Naive B cell (primary cell): ENCODE measurements at regions not wholly inside any gene's neighbourhood (a gene's known extent, or its start where the extent isn't known, plus 50 kb on each side); places are given as distances from the start of the nearest gene placed in this dataset.
"Not testable (repeated sequence)": the region's sequence is repeated elsewhere in the genome, so short reads cannot be mapped to it uniquely, and the experiment has no call there.

Experiments
- ATAC-seq, 2 donors: fragments of 150-1000 bp; cut with Tn5 transposase; 2 replicates each; pipeline ENCODE4 v1.10.0; 2021; ENCODE audit warnings: low read depth in 2 of 2, mild to moderate bottlenecking in 2 of 2, moderate library complexity in 2 of 2
- DNase-seq: peaks from one replicate; pipeline ENCODE4 v3.0.0; 2022
- H3K27ac Mint-ChIP-seq, 6 donors: one replicate each; pipeline ENCODE4 v1.8.0; 2020 to 2022; ENCODE audit warnings: mild to moderate bottlenecking in 6 of 6, mixed read lengths in 6 of 6, moderate library complexity in 5 of 6, inconsistent platforms in 2 of 6
- H3K27me3 Mint-ChIP-seq, 3 donors: one replicate each; pipeline ENCODE4 v1.8.0; 2021 to 2022; ENCODE audit warnings: mixed read lengths in 3 of 3, mild to moderate bottlenecking in 1 of 3
- H3K36me3 Mint-ChIP-seq, 2 donors: one replicate each; pipeline ENCODE4 v1.8.0; 2020 to 2022; ENCODE audit warnings: mixed read lengths in 2 of 2, inconsistent platforms in 1 of 2, mild to moderate bottlenecking in 1 of 2
- H3K4me1 Mint-ChIP-seq, 3 donors: one replicate each; pipeline ENCODE4 v1.8.0; 2020 to 2022; ENCODE audit warnings: mixed read lengths in 3 of 3, inconsistent platforms in 1 of 3, mild to moderate bottlenecking in 1 of 3, moderate library complexity in 1 of 3
- H3K4me3 Mint-ChIP-seq, 8 donors: one replicate each; pipeline ENCODE4 v1.8.0; 2020 to 2022; ENCODE audit warnings: mild to moderate bottlenecking in 8 of 8, mixed read lengths in 8 of 8, moderate library complexity in 8 of 8, inconsistent platforms in 2 of 8
- H3K9me3 Mint-ChIP-seq, 7 donors: one replicate each; pipeline ENCODE4 v1.8.0; 2020 to 2022; ENCODE audit warnings: mixed read lengths in 7 of 7, mild to moderate bottlenecking in 5 of 7, inconsistent platforms in 2 of 7, moderate library complexity in 1 of 7

DNA sequence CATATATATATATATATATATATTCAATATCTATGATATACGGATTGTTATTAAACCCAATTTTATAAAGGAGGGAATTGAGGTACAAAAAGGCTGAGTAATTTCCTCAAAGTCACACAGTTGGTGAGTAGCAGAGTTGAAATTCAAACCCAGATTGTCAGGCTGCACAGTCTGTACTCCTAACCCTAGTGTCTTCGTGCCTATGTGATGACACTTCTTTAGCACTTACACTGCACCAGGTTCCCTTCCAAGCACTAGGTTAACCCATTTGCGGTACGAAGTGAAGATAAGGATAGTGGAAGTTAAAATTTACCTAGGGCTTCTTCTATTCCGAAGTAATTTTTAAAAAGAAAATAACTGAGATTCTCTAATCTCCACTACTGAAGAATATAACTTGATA is 125.1 kb upstream of the TSPAN8 start:
- H3K27ac Mint-ChIP-seq: no peak overlapping the region
- H3K4me3 Mint-ChIP-seq: no peak overlapping the region
- DNase-seq (no peak), ATAC-seq (no peak)
- H3K36me3 Mint-ChIP-seq: no peaks in the 10 kb centered on the region
- H3K27me3 Mint-ChIP-seq: no peaks in the 10 kb centered on the region
- peaks cover 0 to 3% (median 2%) of the 10 kb centered on the region in 7 donors for H3K9me3 Mint-ChIP-seq
- no peaks in the 10 kb centered on the region for H3K4me1 Mint-ChIP-seq

- Mint-ChIP-seq H3K4me1 (no peaks in the 10 kb centered on the region), H3K9me3 (peaks cover 0 to 3% (median 2%) of the 10 kb centered on the region in 7 donors), H3K4me3 (no peak overlapping the region), H3K36me3 (no peaks in the 10 kb centered on the region), H3K27ac (no peak overlapping the region), H3K27me3 (no peaks in the 10 kb centered on the region)
- DNase-seq (no peak), ATAC-seq (no peak)
Observed at GRCh38 chr12:71282020-71282419, 124.2 kb upstream of the TSPAN8 start.

GRCh38 chr12:71281425-71281824 is 123.6 kb upstream of the TSPAN8 start:
- no peaks in the 10 kb centered on the region for H3K4me1 Mint-ChIP-seq
- H3K36me3 Mint-ChIP-seq: no peaks in the 10 kb centered on the region
- no peak for DNase-seq
- no peak overlapping the region for H3K4me3 Mint-ChIP-seq
- peaks cover 0 to 3% (median 2%) of the 10 kb centered on the region in 7 donors for H3K9me3 Mint-ChIP-seq
- H3K27ac Mint-ChIP-seq: no peak overlapping the region
- no peak for ATAC-seq
- H3K27me3 Mint-ChIP-seq: no peaks in the 10 kb centered on the region

- ATAC-seq: no peak
- Mint-ChIP-seq H3K27me3 (peaks cover 0 to 4% (median 0%) of the 10 kb centered on the region in 3 donors), H3K9me3 (peaks cover 0 to 4% (median 0%) of the 10 kb centered on the region in 7 donors), H3K36me3 (no peaks in the 10 kb centered on the region), H3K27ac (no peak overlapping the region), H3K4me3 (no peak overlapping the region), H3K4me1 (no peaks in the 10 kb centered on the region)
- DNase-seq: no peak
Observed at GRCh38 chr12:71277866-71278265, 120.1 kb upstream of the TSPAN8 start.

DNA sequence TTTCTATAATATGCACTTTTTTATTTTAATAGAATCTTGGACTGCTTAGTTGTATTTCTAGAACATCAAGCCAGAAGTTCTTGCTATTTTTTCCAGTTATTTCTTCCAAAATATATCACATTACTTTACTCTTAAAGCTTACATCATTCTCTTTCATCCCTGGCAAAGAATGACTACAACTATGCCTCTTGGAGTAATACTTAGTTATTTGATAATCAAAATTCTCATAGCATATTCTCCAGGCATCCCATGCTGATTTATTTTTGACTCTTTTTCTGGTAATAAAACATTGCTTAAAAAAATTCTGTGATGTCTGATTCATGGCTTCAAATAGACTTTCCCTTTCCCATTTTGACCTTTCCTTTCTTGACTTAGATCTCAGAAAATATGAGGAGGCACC is 118.7 kb upstream of the TSPAN8 start:
- H3K4me1 Mint-ChIP-seq: no peaks in the 10 kb centered on the region
- no peak for ATAC-seq
- DNase-seq: no peak
- no peaks in the 10 kb centered on the region for H3K36me3 Mint-ChIP-seq
- peaks cover 0 to 4% (median 0%) of the 10 kb centered on the region in 7 donors for H3K9me3 Mint-ChIP-seq
- H3K27me3 Mint-ChIP-seq: peaks cover 0 to 4% (median 0%) of the 10 kb centered on the region in 3 donors
- H3K4me3 Mint-ChIP-seq: no peak overlapping the region
- no peak overlapping the region for H3K27ac Mint-ChIP-seq

GRCh38 chr12:71270794-71271193 is 113.0 kb upstream of the TSPAN8 start:
- DNase-seq, H3K4me1 Mint-ChIP-seq, H3K9me3 Mint-ChIP-seq, H3K27me3 Mint-ChIP-seq, H3K36me3 Mint-ChIP-seq, H3K4me3 Mint-ChIP-seq, ATAC-seq, H3K27ac Mint-ChIP-seq: not testable (repeated sequence)

- no peaks in the 10 kb centered on the region for H3K36me3 Mint-ChIP-seq
- ATAC-seq (no peak), DNase-seq (no peak)
- H3K4me1 Mint-ChIP-seq: no peaks in the 10 kb centered on the region
- peaks cover 0 to 8% (median 2%) of the 10 kb centered on the region in 7 donors for H3K9me3 Mint-ChIP-seq
- H3K4me3 Mint-ChIP-seq: no peak overlapping the region
- H3K27ac Mint-ChIP-seq: peak overlapping the region in 1 of 6 donors; percentile 36
- peaks cover 0 to 4% (median 0%) of the 10 kb centered on the region in 3 donors for H3K27me3 Mint-ChIP-seq
Observed at GRCh38 chr12:71270057-71270456, 112.3 kb upstream of the TSPAN8 start.

- ATAC-seq: no peak
- H3K27ac Mint-ChIP-seq: no peak overlapping the region
- no peak for DNase-seq
- H3K36me3 Mint-ChIP-seq: no peaks in the 10 kb centered on the region
- no peaks in the 10 kb centered on the region for H3K4me1 Mint-ChIP-seq
- H3K27me3 Mint-ChIP-seq: peaks cover 0 to 4% (median 0%) of the 10 kb centered on the region in 3 donors
- no peak overlapping the region for H3K4me3 Mint-ChIP-seq
- H3K9me3 Mint-ChIP-seq: peaks cover 0 to 8% (median 2%) of the 10 kb centered on the region in 7 donors
Observed at GRCh38 chr12:71269281-71269598, 111.4 kb upstream of the TSPAN8 start.

GRCh38 chr12:71268598-71269280 is 110.9 kb upstream of the TSPAN8 start:
- H3K27me3 Mint-ChIP-seq: peaks cover 0 to 3% (median 0%) of the 10 kb centered on the region in 3 donors
- ATAC-seq (no peak), DNase-seq (no peak)
- no peaks in the 10 kb centered on the region for H3K36me3 Mint-ChIP-seq
- peaks cover 0 to 7% (median 2%) of the 10 kb centered on the region in 7 donors for H3K9me3 Mint-ChIP-seq
- no peak overlapping the region for H3K27ac Mint-ChIP-seq
- no peak overlapping the region for H3K4me3 Mint-ChIP-seq
- no peaks in the 10 kb centered on the region for H3K4me1 Mint-ChIP-seq

GRCh38 chr12:71266606-71267005 is 108.8 kb upstream of the TSPAN8 start:
- no peak for DNase-seq
- H3K4me3 Mint-ChIP-seq: no peak overlapping the region
- no peak for ATAC-seq
- no peaks in the 10 kb centered on the region for H3K27me3 Mint-ChIP-seq
- peaks cover 0 to 6% (median 3%) of the 10 kb centered on the region in 7 donors for H3K9me3 Mint-ChIP-seq
- H3K4me1 Mint-ChIP-seq: no peaks in the 10 kb centered on the region
- no peak overlapping the region for H3K27ac Mint-ChIP-seq
- H3K36me3 Mint-ChIP-seq: no peaks in the 10 kb centered on the region

DNA sequence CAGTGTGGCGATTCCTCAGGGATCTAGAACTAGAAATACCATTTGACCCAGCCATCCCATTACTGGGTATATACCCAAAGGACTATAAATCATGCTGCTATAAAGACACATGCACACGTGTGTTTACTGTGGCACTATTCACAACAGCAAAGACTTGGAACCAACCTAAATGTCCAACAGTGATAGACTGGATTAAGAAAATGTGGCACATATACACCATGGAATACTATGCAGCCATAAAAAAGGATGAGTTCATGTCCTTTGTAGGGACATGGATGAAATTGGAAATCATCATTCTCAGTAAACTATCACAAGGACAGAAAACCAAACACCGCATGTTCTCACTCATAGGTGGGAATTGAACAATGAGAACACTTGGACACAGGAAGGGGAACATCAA is 107.9 kb upstream of the TSPAN8 start:
- not testable (repeated sequence) for H3K27ac Mint-ChIP-seq, H3K4me1 Mint-ChIP-seq, DNase-seq, H3K27me3 Mint-ChIP-seq, H3K36me3 Mint-ChIP-seq, ATAC-seq, H3K9me3 Mint-ChIP-seq, H3K4me3 Mint-ChIP-seq

DNA sequence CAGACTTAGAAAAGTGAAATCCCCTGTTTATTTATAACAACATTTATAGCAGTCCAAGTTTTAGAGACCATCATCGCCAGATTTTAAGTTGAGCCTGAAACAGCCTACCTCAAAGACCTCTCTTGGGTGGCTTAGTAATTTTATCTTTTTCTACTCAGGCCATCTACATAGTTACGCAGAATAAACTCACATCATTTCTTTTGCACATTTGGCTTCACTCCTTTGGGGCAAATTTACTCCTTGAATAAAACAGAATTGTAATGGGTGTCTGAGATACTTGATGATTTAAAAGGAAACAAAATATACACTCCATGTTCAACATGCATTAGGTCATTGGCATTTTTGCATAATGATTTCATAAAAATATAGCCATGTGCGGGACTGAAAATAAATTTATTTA is 104.7 kb upstream of the TSPAN8 start:
- Mint-ChIP-seq H3K4me3 (no peak overlapping the region), H3K9me3 (peaks cover 0 to 5% (median 2%) of the 10 kb centered on the region in 7 donors), H3K27me3 (peaks cover 0 to 3% (median 0%) of the 10 kb centered on the region in 3 donors), H3K4me1 (no peaks in the 10 kb centered on the region), H3K36me3 (no peaks in the 10 kb centered on the region), H3K27ac (no peak overlapping the region)
- no peak for DNase-seq
- no peak for ATAC-seq

DNA sequence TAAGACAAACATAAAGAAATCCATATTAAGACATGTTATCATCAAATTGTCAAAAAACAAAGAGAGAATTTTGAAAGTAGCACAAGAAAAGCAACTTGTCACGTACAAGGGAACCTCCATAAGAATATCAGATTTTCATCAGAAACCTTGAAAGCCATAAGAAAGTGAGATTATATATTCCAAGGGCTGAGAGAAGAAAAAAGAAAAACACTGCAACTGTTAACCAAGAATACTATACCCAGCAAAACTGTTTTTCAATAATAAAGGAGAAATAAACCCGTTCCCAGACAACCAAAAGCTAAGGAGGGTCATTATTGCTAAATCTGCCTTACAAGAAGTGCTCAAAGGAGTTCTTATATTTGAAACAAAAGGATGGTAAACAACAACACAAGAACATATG is 94.7 kb upstream of the TSPAN8 start:
- H3K4me1 Mint-ChIP-seq: no peaks in the 10 kb centered on the region
- no peak overlapping the region for H3K4me3 Mint-ChIP-seq
- peaks cover 0 to 14% of the 10 kb centered on the region in 2 donors for H3K36me3 Mint-ChIP-seq
- H3K9me3 Mint-ChIP-seq: peaks cover 18 to 39% (median 24%) of the 10 kb centered on the region in 7 donors
- DNase-seq (no peak), ATAC-seq (no peak)
- no peak overlapping the region for H3K27ac Mint-ChIP-seq
- peaks cover 0 to 6% (median 0%) of the 10 kb centered on the region in 3 donors for H3K27me3 Mint-ChIP-seq

DNA sequence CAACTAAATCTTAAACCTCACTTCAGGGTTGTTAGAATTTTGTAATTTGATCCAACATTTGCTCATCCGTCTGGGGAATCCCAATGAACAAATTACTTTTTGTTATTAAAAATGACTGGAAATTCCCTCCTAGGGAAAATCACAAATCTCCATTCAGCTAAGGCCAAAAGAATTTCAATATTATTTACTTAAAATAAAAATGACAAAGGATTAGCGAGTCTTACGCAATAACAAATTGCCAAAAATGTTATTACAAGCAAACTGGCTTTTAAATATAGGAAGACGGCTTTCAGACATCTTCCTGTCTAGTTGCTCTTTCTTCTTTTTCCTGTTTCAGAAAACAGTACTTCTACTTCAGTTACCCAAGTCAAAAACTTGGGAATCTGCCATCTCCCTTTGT is 92.4 kb upstream of the TSPAN8 start:
- Mint-ChIP-seq H3K36me3 (peaks cover 0 to 14% of the 10 kb centered on the region in 2 donors), H3K4me1 (no peaks in the 10 kb centered on the region), H3K4me3 (no peak overlapping the region), H3K27me3 (peaks cover 0 to 6% (median 0%) of the 10 kb centered on the region in 3 donors), H3K9me3 (peaks cover 20 to 33% (median 24%) of the 10 kb centered on the region in 7 donors), H3K27ac (no peak overlapping the region)
- no peak for DNase-seq
- ATAC-seq: no peak

- no peak for DNase-seq
- no peak for ATAC-seq
- Mint-ChIP-seq H3K36me3 (no peaks in the 10 kb centered on the region), H3K4me3 (no peak overlapping the region), H3K4me1 (no peaks in the 10 kb centered on the region), H3K9me3 (peaks cover 0 to 4% (median 2%) of the 10 kb centered on the region in 7 donors), H3K27me3 (peaks cover 0 to 3% (median 0%) of the 10 kb centered on the region in 3 donors), H3K27ac (no peak overlapping the region)
Observed at GRCh38 chr12:71243370-71243769, 85.6 kb upstream of the TSPAN8 start.
